ENCODE measurements at regions not wholly inside any gene's neighbourhood (a gene's known extent, or its start where the extent isn't known, plus 50 kb on each side); places are given as distances from the start of the nearest gene placed in this dataset.

GRCh38 chr3:152021951-152022461 lies 148.6 kb downstream of the SUCNR1 start:
- TF ChIP-seq CSDC2 (CRISPR knock-in tag; IDR thresholded peaks at IDR 0.05) (no peak), ZNF70 (CRISPR knock-in tag; IDR thresholded peaks at IDR 0.05) (no peak), ZFP3 (CRISPR knock-in tag; IDR thresholded peaks at IDR 0.05) (no peak), TOX (CRISPR knock-in tag; IDR thresholded peaks at IDR 0.05; ENCODE audit: borderline replicate concordance) (no peak), ISL1 (CRISPR knock-in tag; IDR thresholded peaks at IDR 0.05) (no peak), BACH2 (CRISPR knock-in tag; IDR thresholded peaks at IDR 0.05; ENCODE audit: borderline replicate concordance) (no peak), RARB (CRISPR knock-in tag; IDR thresholded peaks at IDR 0.05) (no peak), ESRRG (CRISPR knock-in tag; IDR thresholded peaks at IDR 0.05) (no peak)
- TF ChIP-seq, protein P1, sequence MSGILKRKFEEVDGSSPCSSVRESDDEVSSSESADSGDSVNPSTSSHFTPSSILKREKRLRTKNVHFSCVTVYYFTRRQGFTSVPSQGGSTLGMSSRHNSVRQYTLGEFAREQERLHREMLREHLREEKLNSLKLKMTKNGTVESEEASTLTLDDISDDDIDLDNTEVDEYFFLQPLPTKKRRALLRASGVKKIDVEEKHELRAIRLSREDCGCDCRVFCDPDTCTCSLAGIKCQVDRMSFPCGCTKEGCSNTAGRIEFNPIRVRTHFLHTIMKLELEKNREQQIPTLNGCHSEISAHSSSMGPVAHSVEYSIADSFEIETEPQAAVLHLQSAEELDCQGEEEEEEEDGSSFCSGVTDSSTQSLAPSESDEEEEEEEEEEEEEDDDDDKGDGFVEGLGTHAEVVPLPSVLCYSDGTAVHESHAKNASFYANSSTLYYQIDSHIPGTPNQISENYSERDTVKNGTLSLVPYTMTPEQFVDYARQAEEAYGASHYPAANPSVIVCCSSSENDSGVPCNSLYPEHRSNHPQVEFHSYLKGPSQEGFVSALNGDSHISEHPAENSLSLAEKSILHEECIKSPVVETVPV (CRISPR knock-in tag; IDR thresholded peaks at IDR 0.05): no peak
